LNCaP clone FGC (cell line): ENCODE measurements at regions not wholly inside any gene's neighbourhood (a gene's known extent, or its start where the extent isn't known, plus 50 kb on each side); places are given as distances from the start of the nearest gene placed in this dataset.
"Not testable (repeated sequence)": the region's sequence is repeated elsewhere in the genome, so short reads cannot be mapped to it uniquely, and the experiment has no call there.

Experiments used
- DNase-seq: peaks from one replicate; pipeline ENCODE4 v3.0.0-alpha.2; 2011; ENCODE audit warnings: low read depth
- H3K4me3 ChIP-seq: 2 replicates; pipeline ENCODE4 v1.5.1; 2011; ENCODE audit warnings: mild to moderate bottlenecking, low read depth, low read length, control low read depth
- CTCF ChIP-seq: IDR thresholded peaks from 2 replicates; pipeline ENCODE4 v1.5.1; 2012; ENCODE audit warnings: mild to moderate bottlenecking; ENCODE audit not compliant: control insufficient read depth, insufficient read depth; ENCODE audit errors: extremely low read depth

DNA sequence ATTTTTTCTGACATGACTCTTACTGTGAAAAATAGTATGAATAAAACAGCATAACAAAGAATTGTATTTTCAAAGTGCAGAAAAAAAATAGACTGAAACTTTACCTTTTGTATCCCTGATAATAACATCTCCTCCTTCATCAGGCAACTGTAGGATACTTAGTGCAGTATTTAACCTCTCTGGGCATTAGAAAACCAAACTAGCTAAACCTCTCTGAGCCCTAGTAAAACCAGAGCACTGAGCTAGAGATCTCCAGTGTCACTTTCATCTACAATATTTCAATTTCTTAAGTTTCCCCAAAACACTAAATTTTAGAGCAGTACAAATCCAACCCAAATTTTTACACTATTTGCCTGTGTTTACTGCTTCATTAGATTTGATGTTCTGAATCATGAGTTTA, 594.0 kb upstream of the LINC00305 start:
- H3K4me3 ChIP-seq: no peak overlapping the region
- TF ChIP-seq CTCF: no peak
- no peak for DNase-seq

DNA sequence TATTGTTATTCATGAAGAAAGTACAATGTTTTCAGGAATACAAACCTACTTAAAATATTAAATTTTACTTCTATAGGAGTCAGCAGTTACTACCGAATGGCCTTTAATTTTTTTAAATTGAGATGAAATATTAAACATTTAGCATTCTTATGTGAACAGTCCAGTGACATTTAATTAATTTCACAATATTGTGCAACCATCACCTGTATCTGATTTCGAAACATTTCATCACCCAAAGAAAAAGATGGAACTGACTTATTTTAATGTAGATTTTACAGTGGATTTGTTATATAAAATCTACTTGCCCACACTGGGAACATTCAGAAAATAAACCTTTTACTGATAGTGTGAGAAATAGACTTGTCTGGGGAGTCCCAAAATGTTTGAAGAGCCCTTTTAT, 585.2 kb upstream of the LINC00305 start:
- no peak overlapping the region for H3K4me3 ChIP-seq
- no peak for DNase-seq
- no peak for TF ChIP-seq CTCF

GRCh38 chr18:64725657-64726056, 576.8 kb upstream of the LINC00305 start:
- not testable (repeated sequence) for H3K4me3 ChIP-seq, DNase-seq

DNA sequence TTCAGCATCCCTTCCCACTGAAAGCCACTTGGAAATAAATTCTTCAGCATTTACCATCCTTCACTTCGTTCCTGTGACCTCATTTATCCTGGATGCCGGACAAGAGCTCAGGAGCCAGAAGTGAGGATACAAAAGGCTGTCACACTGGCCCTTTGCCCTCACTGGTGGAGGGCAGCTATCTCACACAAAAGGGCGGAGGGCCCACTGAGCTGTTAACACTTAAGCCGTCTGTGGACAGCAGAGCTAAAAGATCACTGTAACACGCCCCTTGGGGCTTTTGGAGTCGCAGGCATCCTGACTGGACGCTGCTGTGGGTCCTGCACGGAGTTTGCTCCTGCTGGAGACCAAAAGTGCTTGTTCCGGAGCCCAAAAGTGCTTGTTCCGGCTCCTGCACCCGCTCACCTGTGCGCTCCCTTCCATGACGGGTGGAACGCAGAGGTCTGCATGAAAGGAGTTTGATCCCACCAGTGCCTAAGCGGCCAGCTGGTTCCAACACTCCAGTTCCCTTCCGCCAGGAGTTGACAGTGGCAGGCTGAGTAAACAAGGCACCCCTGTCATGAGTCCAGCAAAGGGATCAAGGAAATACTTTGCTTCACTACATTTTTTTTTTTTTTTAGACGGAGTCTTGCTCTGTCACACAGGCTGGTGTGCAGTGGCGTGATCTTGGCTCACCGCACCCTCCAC, 572.0 kb upstream of the LINC00305 start:
- no peak for TF ChIP-seq CTCF
- DNase-seq: peak; percentile 14
- no peak overlapping the region for H3K4me3 ChIP-seq

GRCh38 chr18:64718808-64719207, 569.9 kb upstream of the LINC00305 start:
- DNase-seq: no peak
- H3K4me3 ChIP-seq: no peak overlapping the region
- no peak for TF ChIP-seq CTCF

- DNase-seq: no peak
- no peak for TF ChIP-seq CTCF
- no peak overlapping the region for H3K4me3 ChIP-seq
Observed at GRCh38 chr18:64717026-64717425, 568.1 kb upstream of the LINC00305 start.

DNA sequence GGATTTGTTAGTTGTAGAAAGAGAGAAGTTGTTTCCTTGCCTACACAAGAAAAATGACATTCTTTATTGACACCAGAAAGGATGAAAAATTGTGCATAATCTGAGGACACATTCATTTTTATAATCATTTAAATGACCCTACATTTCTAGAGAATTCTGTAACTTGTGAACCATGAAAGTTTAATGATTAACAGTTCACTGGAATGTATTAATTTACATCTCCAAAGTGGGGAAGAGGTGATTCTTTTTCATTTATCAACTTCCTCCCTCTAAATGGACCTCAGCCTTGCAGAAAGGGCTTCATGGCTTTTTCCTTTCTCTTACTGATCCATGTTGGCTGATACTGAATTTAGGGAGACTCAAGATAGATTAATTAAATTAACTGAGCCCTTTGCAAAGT, 565.2 kb upstream of the LINC00305 start:
- H3K4me3 ChIP-seq: no peak overlapping the region
- TF ChIP-seq CTCF: no peak
- DNase-seq: no peak
